OCI-LY7 (cell line): ENCODE measurements at regions not wholly inside any gene's neighbourhood (a gene's known extent, or its start where the extent isn't known, plus 50 kb on each side); places are given as distances from the start of the nearest gene placed in this dataset.

Experiments
- CTCF ChIP-seq: fragments of 200-600 bp; sonication (generic); conservative IDR thresholded peaks from 2 replicates; pipeline ENCODE4 v1.5.1; 2014; ENCODE audit warnings: mild to moderate bottlenecking, antibody characterized with exemption, low read length, moderate library complexity, mixed read lengths
- EZH2phosphoT487 ChIP-seq: fragments of 200-600 bp; sonication (generic); IDR thresholded peaks from 2 replicates; pipeline ENCODE4 v1.6.1; 2018; ENCODE audit warnings: low read depth, borderline replicate concordance, mild to moderate bottlenecking, mixed run types, antibody characterized with exemption, low read length, moderate library complexity, mixed read lengths

GRCh38 chr19:37306383-37306963 is 64.4 kb upstream of the ZNF527 start:
- TF ChIP-seq CTCF (no peak), EZH2phosphoT487 (no peak)
